ENCODE measurements at regions not wholly inside any gene's neighbourhood (a gene's known extent, or its start where the extent isn't known, plus 50 kb on each side); places are given as distances from the start of the nearest gene placed in this dataset.

DNA sequence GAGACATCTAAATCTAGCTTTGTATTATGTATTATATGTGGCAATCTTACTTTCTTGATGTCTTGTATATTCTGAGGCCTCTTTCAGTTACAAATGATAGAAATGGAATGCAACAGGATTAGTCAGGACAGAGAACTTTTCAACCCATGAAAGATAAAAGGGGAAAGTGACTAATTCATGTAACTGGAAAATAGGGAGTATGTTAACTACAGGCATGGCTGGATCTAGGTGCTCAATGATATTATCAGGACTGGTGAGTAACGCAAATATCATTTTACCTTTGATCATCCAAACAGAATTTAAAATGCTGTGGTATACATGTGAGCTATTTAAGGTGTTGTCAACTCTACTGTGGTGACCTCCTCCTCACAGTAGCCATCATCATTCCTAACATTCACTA, 215.7 kb upstream of the GLRA1 start:
- TF ChIP-seq, protein P1, sequence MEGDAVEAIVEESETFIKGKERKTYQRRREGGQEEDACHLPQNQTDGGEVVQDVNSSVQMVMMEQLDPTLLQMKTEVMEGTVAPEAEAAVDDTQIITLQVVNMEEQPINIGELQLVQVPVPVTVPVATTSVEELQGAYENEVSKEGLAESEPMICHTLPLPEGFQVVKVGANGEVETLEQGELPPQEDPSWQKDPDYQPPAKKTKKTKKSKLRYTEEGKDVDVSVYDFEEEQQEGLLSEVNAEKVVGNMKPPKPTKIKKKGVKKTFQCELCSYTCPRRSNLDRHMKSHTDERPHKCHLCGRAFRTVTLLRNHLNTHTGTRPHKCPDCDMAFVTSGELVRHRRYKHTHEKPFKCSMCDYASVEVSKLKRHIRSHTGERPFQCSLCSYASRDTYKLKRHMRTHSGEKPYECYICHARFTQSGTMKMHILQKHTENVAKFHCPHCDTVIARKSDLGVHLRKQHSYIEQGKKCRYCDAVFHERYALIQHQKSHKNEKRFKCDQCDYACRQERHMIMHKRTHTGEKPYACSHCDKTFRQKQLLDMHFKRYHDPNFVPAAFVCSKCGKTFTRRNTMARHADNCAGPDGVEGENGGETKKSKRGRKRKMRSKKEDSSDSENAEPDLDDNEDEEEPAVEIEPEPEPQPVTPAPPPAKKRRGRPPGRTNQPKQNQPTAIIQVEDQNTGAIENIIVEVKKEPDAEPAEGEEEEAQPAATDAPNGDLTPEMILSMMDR (IDR thresholded peaks at IDR 0.05): no peak
- TF ChIP-seq EZH2 (IDR thresholded peaks at IDR 0.05): no peak
